ENCODE measurements at regions not wholly inside any gene's neighbourhood (a gene's known extent, or its start where the extent isn't known, plus 50 kb on each side); places are given as distances from the start of the nearest gene placed in this dataset.

- DNase-seq, result no peak
Observed at GRCh38 chr14:98607341-98607910, 664.6 kb downstream of the BCL11B start.

- no peak for DNase-seq
Observed at GRCh38 chr14:98608071-98609060, 663.6 kb downstream of the BCL11B start.

- no peak for DNase-seq
Observed at GRCh38 chr14:98612434-98613200, 659.4 kb downstream of the BCL11B start.

- no peak for DNase-seq
Observed at GRCh38 chr14:98614741-98615140, 657.3 kb downstream of the BCL11B start.

GRCh38 chr14:98622208-98623051 is 649.6 kb downstream of the BCL11B start:
- no peak for DNase-seq

- DNase-seq, result no peak
Observed at GRCh38 chr14:98623788-98624415, 648.1 kb downstream of the BCL11B start.

- DNase-seq, result no peak
Observed at GRCh38 chr14:98633380-98633779, 638.6 kb downstream of the BCL11B start.

- DNase-seq, result no peak
Observed at GRCh38 chr14:98634043-98634820, 637.8 kb downstream of the BCL11B start.

GRCh38 chr14:98638366-98638765 is 633.6 kb downstream of the BCL11B start:
- no peak for DNase-seq

GRCh38 chr14:98647754-98648153 is 624.2 kb downstream of the BCL11B start:
- DNase-seq, result no peak

GRCh38 chr14:98651037-98651436 is 621.0 kb downstream of the BCL11B start:
- no peak for DNase-seq

- DNase-seq, result no peak
Observed at GRCh38 chr14:98665007-98665406, 607.0 kb downstream of the BCL11B start.

GRCh38 chr14:98666545-98666944 is 605.5 kb downstream of the BCL11B start:
- DNase-seq, result no peak

GRCh38 chr14:98682033-98682432 is 590.0 kb downstream of the BCL11B start:
- DNase-seq, result no peak

GRCh38 chr14:98682726-98683125 is 589.3 kb downstream of the BCL11B start:
- no peak for DNase-seq

GRCh38 chr14:98684468-98684867 is 587.5 kb downstream of the BCL11B start:
- DNase-seq, result no peak

- DNase-seq, result no peak
Observed at GRCh38 chr14:98685725-98686124, 586.3 kb downstream of the BCL11B start.

GRCh38 chr14:98688446-98688845 is 583.6 kb downstream of the BCL11B start:
- DNase-seq, result no peak

GRCh38 chr14:98689951-98690350 is 582.0 kb downstream of the BCL11B start:
- DNase-seq, result no peak

GRCh38 chr14:98692832-98693231 is 579.2 kb downstream of the BCL11B start:
- DNase-seq, result no peak

- DNase-seq, result no peak
Observed at GRCh38 chr14:98694541-98694940, 577.5 kb downstream of the BCL11B start.
